GM12891 (cell line): ENCODE measurements at regions not wholly inside any gene's neighbourhood (a gene's known extent, or its start where the extent isn't known, plus 50 kb on each side); places are given as distances from the start of the nearest gene placed in this dataset.

ENCODE experiments used
- POLR2A ChIP-seq: IDR thresholded peaks from 2 replicates; pipeline ENCODE4 v1.6.1; 2011; ENCODE audit warnings: low read depth, low read length, control low read depth
- POLR2AphosphoS5 ChIP-seq: IDR thresholded peaks from 2 replicates; pipeline ENCODE4 v1.6.1; 2011; ENCODE audit warnings: low read depth, low read length, control low read depth
- POU2F2 ChIP-seq: IDR thresholded peaks from 2 replicates; pipeline ENCODE4 v1.6.1; 2011; ENCODE audit warnings: low read depth, mild to moderate bottlenecking, control low read depth, low read length, moderate library complexity
- SPI1 ChIP-seq: IDR thresholded peaks from 2 replicates; pipeline ENCODE4 v1.6.1; 2011; ENCODE audit warnings: low read depth, low read length, control low read depth
- TAF1 ChIP-seq: IDR thresholded peaks from 2 replicates; pipeline ENCODE4 v1.6.1; 2011; ENCODE audit warnings: low read depth, low read length, control low read depth

- no peak for TF ChIP-seq POLR2A
- TF ChIP-seq TAF1 = no peak
- TF ChIP-seq POLR2AphosphoS5 = no peak
- TF ChIP-seq SPI1 = no peak
- TF ChIP-seq POU2F2 = no peak
Observed at GRCh38 chr9:22808876-22809275, 362.3 kb downstream of the DMRTA1 start.
